CD4-positive, CD25-positive, alpha-beta regulatory T cell (primary cell): ENCODE measurements at regions not wholly inside any gene's neighbourhood (a gene's known extent, or its start where the extent isn't known, plus 50 kb on each side); places are given as distances from the start of the nearest gene placed in this dataset.

Experiments
- ATAC-seq, 2 donors: fragments of 150-1000 bp; cut with Tn5 transposase; one replicate each; pipeline ENCODE4 v1.10.0; 2021; ENCODE audit warnings: low read depth in 2 of 2, moderate number of reproducible peaks in 2 of 2, moderate library complexity in 1 of 2
- DNase-seq, 3 donors: peaks; one replicate each; pipeline versions ENCODE4 v3.0.0 to v3.0.0-alpha.2; 2012 to 2022; ENCODE audit warnings: mixed read lengths in 1 of 3
- H3K27ac ChIP-seq: one replicate; pipeline ENCODE4 v1.7.0; 2013; ENCODE audit warnings: mild to moderate bottlenecking, low read length; ENCODE audit not compliant: insufficient read depth, poor library complexity, severe bottlenecking
- H3K27me3 ChIP-seq: one replicate; pipeline ENCODE4 v1.7.0; 2013; ENCODE audit warnings: low read length; ENCODE audit not compliant: control insufficient read depth, insufficient read depth
- H3K36me3 ChIP-seq: one replicate; pipeline ENCODE4 v1.7.0; 2013; ENCODE audit warnings: mild to moderate bottlenecking, low read length, moderate library complexity; ENCODE audit not compliant: control insufficient read depth, insufficient read depth
- H3K4me1 ChIP-seq: 2 replicates; pipeline ENCODE4 v1.7.0; 2013; ENCODE audit warnings: mild to moderate bottlenecking, low read length; ENCODE audit not compliant: insufficient read depth, control insufficient read depth, poor library complexity, severe bottlenecking
- H3K4me3 ChIP-seq: one replicate; pipeline ENCODE4 v1.7.0; 2013; ENCODE audit warnings: low read depth, mild to moderate bottlenecking, low read length, moderate library complexity
- H3K9me3 ChIP-seq, 2 experiments: 1 replicate in 1 of 2; 2 replicates in 1 of 2; pipeline ENCODE4 v1.7.0; 2013; ENCODE audit warnings: low read length in 2 of 2, mild to moderate bottlenecking in 1 of 2, moderate library complexity in 1 of 2; ENCODE audit not compliant: control insufficient read depth in 2 of 2
- H3K27ac Mint-ChIP-seq, 3 donors: one replicate each; pipeline ENCODE4 v1.8.0; 2020 to 2022; ENCODE audit warnings: mild to moderate bottlenecking in 3 of 3, mixed read lengths in 3 of 3, moderate library complexity in 2 of 3
- H3K27me3 Mint-ChIP-seq: one replicate; pipeline ENCODE4 v1.8.0; 2022; ENCODE audit warnings: mild to moderate bottlenecking, mixed read lengths
- H3K36me3 Mint-ChIP-seq: one replicate; pipeline ENCODE4 v1.8.0; 2020; ENCODE audit warnings: mixed read lengths
- H3K4me1 Mint-ChIP-seq, 4 donors: one replicate each; pipeline ENCODE4 v1.8.0; 2020 to 2022; ENCODE audit warnings: mixed read lengths in 4 of 4, mild to moderate bottlenecking in 1 of 4
- H3K4me3 Mint-ChIP-seq, 4 donors: one replicate each; pipeline ENCODE4 v1.8.0; 2020 to 2022; ENCODE audit warnings: mild to moderate bottlenecking in 4 of 4, mixed read lengths in 4 of 4, moderate library complexity in 3 of 4
- H3K9me3 Mint-ChIP-seq, 7 donors: one replicate each; pipeline ENCODE4 v1.8.0; 2020 to 2022; ENCODE audit warnings: mixed read lengths in 7 of 7, mild to moderate bottlenecking in 3 of 7, moderate library complexity in 2 of 7

DNA sequence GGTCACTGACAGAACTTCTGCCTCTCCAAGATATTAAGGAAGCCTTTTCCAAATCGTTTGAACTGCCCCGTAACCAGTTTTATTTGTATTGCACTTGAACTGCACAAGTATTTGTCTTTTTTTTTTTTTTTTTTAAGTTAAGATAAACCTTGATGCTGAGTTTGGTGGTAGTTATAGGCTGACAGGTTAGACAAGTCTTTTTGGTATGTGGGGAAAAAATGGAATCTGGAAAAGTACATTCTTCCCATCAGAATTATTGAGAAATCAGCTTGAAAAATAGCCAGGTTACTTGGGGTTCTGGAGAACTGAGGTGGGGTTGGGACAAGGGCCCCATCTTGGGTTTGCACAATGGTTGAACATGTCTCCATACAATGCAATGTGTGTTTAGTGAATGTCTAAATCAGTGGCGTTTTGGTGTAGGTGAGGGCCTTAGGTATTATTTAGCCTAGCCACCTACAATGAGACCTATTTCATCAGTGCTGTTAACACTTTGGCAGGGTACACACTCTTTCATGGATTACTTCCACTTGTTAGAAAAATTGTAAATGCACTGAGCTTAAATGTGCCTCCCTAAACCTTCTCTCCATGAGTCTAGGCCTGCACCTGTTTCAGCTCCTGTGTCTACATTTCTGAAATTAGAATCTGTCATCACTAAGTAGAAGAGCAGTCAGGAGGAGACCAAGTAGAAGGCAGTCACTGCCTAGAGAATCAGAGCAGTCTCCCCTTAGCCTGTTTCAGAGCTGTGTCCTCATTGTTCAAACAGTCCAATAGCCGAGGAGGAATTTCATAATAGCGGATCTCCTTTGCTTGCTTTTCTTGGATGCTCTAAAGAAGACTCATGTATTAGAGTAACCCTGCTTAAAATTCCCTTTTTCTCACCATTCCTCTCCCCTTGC, 140.0 kb upstream of the HMHB1 start:
- Mint-ChIP-seq H3K27me3 (peaks cover 13% of the 10 kb centered on the region), H3K4me1 (no peaks in the 10 kb centered on the region), H3K27ac (no peak overlapping the region), H3K4me3 (no peak overlapping the region), H3K36me3 (no peaks in the 10 kb centered on the region), H3K9me3 (peaks cover 0 to 10% (median 1%) of the 10 kb centered on the region in 7 donors)
- ATAC-seq = no peak
- no peak overlapping the region for H3K4me3 ChIP-seq
- DNase-seq = no peak
- H3K36me3 ChIP-seq = no peaks in the 10 kb centered on the region
- H3K4me1 ChIP-seq = no peaks in the 10 kb centered on the region
- no peaks in the 10 kb centered on the region for H3K9me3 ChIP-seq
- no peaks in the 10 kb centered on the region for H3K27me3 ChIP-seq
- H3K27ac ChIP-seq = no peak overlapping the region

DNA sequence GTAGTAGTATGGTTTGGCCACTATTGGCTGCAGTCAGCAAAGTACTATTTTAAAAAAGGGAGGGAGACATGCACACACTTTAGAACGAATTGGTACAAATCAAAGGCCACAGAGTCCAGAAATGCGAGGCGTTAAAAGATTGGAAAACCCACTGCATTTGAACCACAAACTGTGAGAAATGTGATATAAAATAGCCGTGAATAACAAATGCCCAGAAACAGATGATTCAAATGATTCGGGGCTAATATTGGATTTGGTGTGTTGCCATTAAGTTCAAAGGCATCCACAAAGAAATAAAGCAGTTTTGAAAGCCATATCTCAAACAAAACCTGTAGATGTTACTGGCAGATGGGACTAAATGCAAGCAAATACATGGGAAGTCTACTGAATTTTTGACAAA, 140.9 kb upstream of the HMHB1 start:
- Mint-ChIP-seq H3K27ac (no peak overlapping the region), H3K9me3 (peaks cover 0 to 10% (median 1%) of the 10 kb centered on the region in 7 donors), H3K36me3 (no peaks in the 10 kb centered on the region), H3K27me3 (peaks cover 13% of the 10 kb centered on the region), H3K4me3 (no peak overlapping the region), H3K4me1 (no peaks in the 10 kb centered on the region)
- no peak overlapping the region for H3K27ac ChIP-seq
- ATAC-seq = no peak
- H3K27me3 ChIP-seq = no peaks in the 10 kb centered on the region
- H3K9me3 ChIP-seq = no peaks in the 10 kb centered on the region
- H3K36me3 ChIP-seq = no peaks in the 10 kb centered on the region
- H3K4me3 ChIP-seq = no peak overlapping the region
- no peak for DNase-seq
- no peaks in the 10 kb centered on the region for H3K4me1 ChIP-seq

DNA sequence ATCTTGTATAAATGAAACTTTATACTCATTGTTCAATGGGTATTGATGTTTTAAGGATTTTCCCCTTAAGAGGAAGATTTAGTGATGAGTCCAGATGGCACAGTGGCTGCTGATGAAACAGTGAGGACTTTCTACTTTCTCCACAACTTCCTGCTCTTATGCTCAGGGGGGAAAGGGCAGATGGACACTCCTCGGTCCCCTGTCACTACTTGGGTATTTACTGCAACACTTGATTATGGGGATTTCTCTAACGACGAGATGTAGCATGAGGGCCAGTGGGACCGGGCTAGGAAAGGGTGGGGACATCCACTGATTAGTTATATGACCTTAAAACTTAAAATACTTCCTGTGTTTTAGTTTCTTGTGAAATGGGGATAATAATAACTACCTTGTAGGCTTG, 146.1 kb upstream of the HMHB1 start:
- H3K4me1 Mint-ChIP-seq = no peaks in the 10 kb centered on the region
- ATAC-seq = no peak
- H3K27ac Mint-ChIP-seq = no peak overlapping the region
- H3K27ac ChIP-seq = no peak overlapping the region
- no peaks in the 10 kb centered on the region for H3K4me1 ChIP-seq
- peaks cover 5% of the 10 kb centered on the region for H3K27me3 ChIP-seq
- no peak overlapping the region for H3K4me3 Mint-ChIP-seq
- H3K9me3 ChIP-seq = no peaks in the 10 kb centered on the region
- no peaks in the 10 kb centered on the region for H3K36me3 ChIP-seq
- H3K4me3 ChIP-seq = no peak overlapping the region
- H3K27me3 Mint-ChIP-seq = no peaks in the 10 kb centered on the region
- DNase-seq = no peak
- peaks cover 0 to 10% (median 0%) of the 10 kb centered on the region in 7 donors for H3K9me3 Mint-ChIP-seq
- no peaks in the 10 kb centered on the region for H3K36me3 Mint-ChIP-seq

DNA sequence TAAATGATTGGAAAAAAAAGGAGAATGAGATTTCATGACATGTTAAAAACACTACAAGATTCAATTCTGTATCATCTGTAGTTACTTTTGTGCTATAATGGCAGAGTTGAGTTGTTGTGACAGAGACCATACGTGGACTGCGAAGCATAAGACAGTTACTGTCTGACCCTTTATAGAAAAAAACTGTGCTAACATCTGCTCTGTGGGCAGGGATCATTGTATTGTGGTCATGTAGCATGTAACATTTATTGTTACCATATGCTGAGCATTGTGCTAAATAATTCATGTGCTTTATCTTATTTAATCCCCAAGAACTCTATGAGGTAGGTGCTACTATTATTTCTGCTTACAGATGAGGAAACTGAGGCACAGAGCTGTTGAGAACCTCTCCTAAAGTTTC, 147.3 kb upstream of the HMHB1 start:
- Histone ChIP-seq H3K36me3 (no peaks in the 10 kb centered on the region), H3K9me3 (no peaks in the 10 kb centered on the region), H3K4me1 (no peaks in the 10 kb centered on the region), H3K27me3 (peaks cover 9% of the 10 kb centered on the region), H3K4me3 (no peak overlapping the region), H3K27ac (no peak overlapping the region)
- Mint-ChIP-seq H3K4me3 (no peak overlapping the region), H3K4me1 (no peaks in the 10 kb centered on the region), H3K36me3 (no peaks in the 10 kb centered on the region), H3K27me3 (no peaks in the 10 kb centered on the region), H3K27ac (no peak overlapping the region), H3K9me3 (no peaks in the 10 kb centered on the region)
- ATAC-seq = no peak
- no peak for DNase-seq

DNA sequence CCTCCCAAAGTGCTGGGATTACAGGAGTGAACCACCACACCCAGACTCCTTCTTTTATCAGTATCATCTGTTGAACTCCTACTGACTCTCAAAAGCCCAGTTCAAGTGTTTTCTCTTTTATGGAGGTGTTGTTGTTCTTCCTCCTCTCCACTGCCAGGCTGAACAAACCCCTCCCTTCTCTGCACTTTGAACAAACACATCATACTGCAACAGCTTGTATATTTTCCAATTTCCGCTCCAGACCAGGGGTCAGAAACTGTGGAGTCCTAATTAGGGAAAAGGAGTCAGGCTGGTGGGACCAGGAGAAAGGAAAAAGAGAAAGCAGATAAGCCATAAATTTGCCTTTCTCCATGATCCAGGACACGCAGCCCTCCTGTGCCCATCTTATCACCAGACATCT, 148.1 kb upstream of the HMHB1 start:
- H3K27me3 Mint-ChIP-seq = no peaks in the 10 kb centered on the region
- no peak overlapping the region for H3K27ac Mint-ChIP-seq
- no peak overlapping the region for H3K4me3 Mint-ChIP-seq

DNA sequence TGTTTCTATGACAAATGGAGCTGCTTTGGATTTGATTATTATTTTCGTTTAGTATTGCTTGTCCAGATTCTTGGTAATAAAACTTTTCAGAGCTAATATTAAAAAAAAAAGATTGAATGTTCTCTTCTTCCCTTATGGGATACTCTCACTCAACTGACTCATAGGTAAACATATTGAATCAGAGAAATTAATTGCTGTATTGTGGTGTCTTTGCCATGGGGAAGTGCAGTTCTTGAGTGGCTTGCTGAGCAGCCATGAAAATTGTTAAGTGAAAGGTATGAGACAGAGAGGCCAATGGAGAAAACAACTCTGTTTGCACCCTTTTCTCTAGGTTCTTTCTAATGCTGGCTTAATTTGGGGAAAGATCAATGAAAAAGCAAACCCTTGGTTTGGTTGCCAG, 149.9 kb upstream of the HMHB1 start:
- ATAC-seq = no peak
- Mint-ChIP-seq H3K4me3 (no peak overlapping the region), H3K36me3 (no peaks in the 10 kb centered on the region), H3K27ac (no peak overlapping the region), H3K27me3 (no peaks in the 10 kb centered on the region), H3K9me3 (no peaks in the 10 kb centered on the region), H3K4me1 (no peaks in the 10 kb centered on the region)
- no peaks in the 10 kb centered on the region for H3K36me3 ChIP-seq
- H3K9me3 ChIP-seq = no peaks in the 10 kb centered on the region
- H3K27ac ChIP-seq = no peak overlapping the region
- H3K4me1 ChIP-seq = no peaks in the 10 kb centered on the region
- no peak for DNase-seq
- no peak overlapping the region for H3K4me3 ChIP-seq
- peaks cover 9% of the 10 kb centered on the region for H3K27me3 ChIP-seq

More for the DNA sequence above, 148.1 kb upstream of the HMHB1 start:
- Histone ChIP-seq H3K36me3 (no peaks in the 10 kb centered on the region), H3K27me3 (peaks cover 9% of the 10 kb centered on the region), H3K4me3 (no peak overlapping the region), H3K27ac (no peak overlapping the region), H3K9me3 (no peaks in the 10 kb centered on the region), H3K4me1 (no peaks in the 10 kb centered on the region)
- Mint-ChIP-seq H3K9me3 (no peaks in the 10 kb centered on the region), H3K36me3 (no peaks in the 10 kb centered on the region), H3K4me1 (no peaks in the 10 kb centered on the region)
- DNase-seq (no peak), ATAC-seq (no peak)

DNA sequence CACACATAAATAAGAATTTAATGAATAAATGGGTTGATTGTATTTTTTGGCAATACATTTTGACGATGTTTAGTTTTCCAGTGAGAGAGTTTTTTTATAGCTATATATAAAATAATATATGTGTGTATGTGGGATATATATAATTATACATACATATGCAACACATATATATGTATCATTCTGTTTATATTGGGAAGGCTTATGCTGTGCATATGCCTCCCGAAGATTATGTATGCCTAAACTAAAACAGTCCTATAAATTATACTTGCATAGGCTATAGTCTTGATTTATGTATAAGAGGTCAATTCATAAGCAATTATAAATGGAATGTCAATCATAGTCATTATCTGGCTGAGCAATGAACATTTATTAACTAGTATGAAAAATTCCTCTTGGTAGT, 151.3 kb upstream of the HMHB1 start:
- no peak overlapping the region for H3K4me3 Mint-ChIP-seq
- H3K27ac Mint-ChIP-seq = no peak overlapping the region
- Histone ChIP-seq H3K27me3 (peaks cover 9% of the 10 kb centered on the region), H3K9me3 (no peaks in the 10 kb centered on the region), H3K4me3 (no peak overlapping the region), H3K36me3 (no peaks in the 10 kb centered on the region), H3K4me1 (no peaks in the 10 kb centered on the region), H3K27ac (no peak overlapping the region)
- no peaks in the 10 kb centered on the region for H3K36me3 Mint-ChIP-seq
- no peaks in the 10 kb centered on the region for H3K4me1 Mint-ChIP-seq
- H3K9me3 Mint-ChIP-seq = no peaks in the 10 kb centered on the region
- ATAC-seq (no peak), DNase-seq (no peak)
- H3K27me3 Mint-ChIP-seq = no peaks in the 10 kb centered on the region

DNA sequence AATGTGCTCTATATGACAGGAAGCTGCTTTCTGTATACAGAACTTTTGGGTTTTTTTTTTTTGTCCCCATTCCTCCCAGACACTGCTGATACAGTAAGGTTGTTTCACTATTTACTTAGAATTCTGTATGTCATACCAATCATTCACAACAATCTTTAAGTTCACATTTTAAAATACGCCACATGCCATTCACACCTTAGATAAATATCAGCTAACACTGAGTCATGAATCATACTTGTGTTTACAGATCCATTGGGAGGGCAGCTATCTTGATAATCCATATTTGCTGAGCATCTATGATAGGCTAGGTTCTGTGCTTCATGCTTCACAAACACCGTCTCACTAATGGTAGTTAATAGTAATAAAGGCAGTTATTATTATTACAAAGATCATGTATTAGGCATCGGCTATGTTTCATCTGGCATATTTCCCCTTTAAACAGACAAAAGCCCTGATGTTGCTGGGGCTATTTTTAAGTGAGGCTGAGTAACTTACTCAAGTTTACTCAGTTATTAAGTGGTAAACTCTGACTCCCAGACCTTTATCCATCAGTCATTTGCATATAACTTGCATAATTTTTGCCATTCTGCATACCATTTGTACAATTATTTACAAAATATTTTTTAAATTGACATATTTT, 152.2 kb upstream of the HMHB1 start:
- Mint-ChIP-seq H3K4me1 (no peaks in the 10 kb centered on the region), H3K9me3 (no peaks in the 10 kb centered on the region), H3K27ac (no peak overlapping the region), H3K27me3 (no peaks in the 10 kb centered on the region), H3K4me3 (no peak overlapping the region), H3K36me3 (no peaks in the 10 kb centered on the region)
- H3K36me3 ChIP-seq = no peaks in the 10 kb centered on the region
- H3K4me3 ChIP-seq = no peak overlapping the region
- H3K27me3 ChIP-seq = peaks cover 9% of the 10 kb centered on the region
- H3K4me1 ChIP-seq = no peaks in the 10 kb centered on the region
- H3K9me3 ChIP-seq = no peaks in the 10 kb centered on the region
- no peak overlapping the region for H3K27ac ChIP-seq
- ATAC-seq (no peak), DNase-seq (no peak)
